ENCODE measurements at regions not wholly inside any gene's neighbourhood (a gene's known extent, or its start where the extent isn't known, plus 50 kb on each side); places are given as distances from the start of the nearest gene placed in this dataset.

DNA sequence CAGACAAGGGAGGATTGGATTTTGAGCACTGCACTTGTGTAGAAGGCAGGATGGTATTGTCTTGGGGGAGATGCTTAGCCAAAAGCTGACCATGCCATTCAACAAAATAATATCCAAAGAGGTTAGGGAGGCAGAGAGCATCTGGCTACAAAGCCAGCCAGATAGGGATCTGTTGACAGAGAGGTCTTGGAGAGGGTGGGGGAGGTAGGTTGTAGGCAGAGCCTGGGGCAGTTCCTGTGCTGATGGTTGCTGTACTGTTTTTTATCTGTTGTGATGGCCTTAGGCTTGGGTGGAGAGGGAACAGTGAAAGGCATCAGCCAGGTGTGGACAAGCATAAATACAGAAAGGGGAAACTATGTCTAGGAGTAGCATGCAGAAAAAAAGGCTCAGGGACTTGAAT lies 100.9 kb downstream of the AQP4 start:
- TF ChIP-seq, protein P1, sequence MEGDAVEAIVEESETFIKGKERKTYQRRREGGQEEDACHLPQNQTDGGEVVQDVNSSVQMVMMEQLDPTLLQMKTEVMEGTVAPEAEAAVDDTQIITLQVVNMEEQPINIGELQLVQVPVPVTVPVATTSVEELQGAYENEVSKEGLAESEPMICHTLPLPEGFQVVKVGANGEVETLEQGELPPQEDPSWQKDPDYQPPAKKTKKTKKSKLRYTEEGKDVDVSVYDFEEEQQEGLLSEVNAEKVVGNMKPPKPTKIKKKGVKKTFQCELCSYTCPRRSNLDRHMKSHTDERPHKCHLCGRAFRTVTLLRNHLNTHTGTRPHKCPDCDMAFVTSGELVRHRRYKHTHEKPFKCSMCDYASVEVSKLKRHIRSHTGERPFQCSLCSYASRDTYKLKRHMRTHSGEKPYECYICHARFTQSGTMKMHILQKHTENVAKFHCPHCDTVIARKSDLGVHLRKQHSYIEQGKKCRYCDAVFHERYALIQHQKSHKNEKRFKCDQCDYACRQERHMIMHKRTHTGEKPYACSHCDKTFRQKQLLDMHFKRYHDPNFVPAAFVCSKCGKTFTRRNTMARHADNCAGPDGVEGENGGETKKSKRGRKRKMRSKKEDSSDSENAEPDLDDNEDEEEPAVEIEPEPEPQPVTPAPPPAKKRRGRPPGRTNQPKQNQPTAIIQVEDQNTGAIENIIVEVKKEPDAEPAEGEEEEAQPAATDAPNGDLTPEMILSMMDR (IDR thresholded peaks at IDR 0.05; ENCODE audit: low read depth, low read length) = no peak
- H3K4me3 ChIP-seq (ENCODE audit: low read depth, low read length) = no peak overlapping the region
- in situ Hi-C loops (cut with HindIII; ENCODE audit: low sequenced_read_pairs) = no loop called here
- no peak for DNase-seq (ENCODE audit: low read depth, low spot score)

DNA sequence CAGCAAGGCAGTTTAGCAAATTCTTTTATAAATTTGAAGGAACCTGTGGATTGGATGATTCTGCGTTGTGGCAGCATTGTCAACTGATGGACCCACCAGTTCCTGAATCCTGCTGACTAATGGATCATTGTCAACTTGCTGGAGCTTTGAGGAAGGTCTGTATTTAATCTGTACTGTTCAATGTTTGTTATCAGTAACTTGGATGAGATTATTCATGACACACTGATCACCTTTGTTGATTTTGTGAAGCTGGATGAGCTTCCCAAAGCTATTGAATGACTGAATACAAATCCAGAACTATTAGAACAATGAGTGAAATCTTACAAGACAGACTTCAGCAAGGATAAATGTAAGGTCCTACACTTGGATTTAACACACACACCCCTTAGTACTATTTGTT lies 101.3 kb downstream of the AQP4 start:
- DNase-seq (ENCODE audit: low read depth, low spot score) = no peak
- no peak overlapping the region for H3K4me3 ChIP-seq (ENCODE audit: low read depth, low read length)
- in situ Hi-C loops (cut with HindIII; ENCODE audit: low sequenced_read_pairs) = no loop called here
- TF ChIP-seq, protein P1 (IDR thresholded peaks at IDR 0.05; ENCODE audit: low read depth, low read length) = no peak

DNA sequence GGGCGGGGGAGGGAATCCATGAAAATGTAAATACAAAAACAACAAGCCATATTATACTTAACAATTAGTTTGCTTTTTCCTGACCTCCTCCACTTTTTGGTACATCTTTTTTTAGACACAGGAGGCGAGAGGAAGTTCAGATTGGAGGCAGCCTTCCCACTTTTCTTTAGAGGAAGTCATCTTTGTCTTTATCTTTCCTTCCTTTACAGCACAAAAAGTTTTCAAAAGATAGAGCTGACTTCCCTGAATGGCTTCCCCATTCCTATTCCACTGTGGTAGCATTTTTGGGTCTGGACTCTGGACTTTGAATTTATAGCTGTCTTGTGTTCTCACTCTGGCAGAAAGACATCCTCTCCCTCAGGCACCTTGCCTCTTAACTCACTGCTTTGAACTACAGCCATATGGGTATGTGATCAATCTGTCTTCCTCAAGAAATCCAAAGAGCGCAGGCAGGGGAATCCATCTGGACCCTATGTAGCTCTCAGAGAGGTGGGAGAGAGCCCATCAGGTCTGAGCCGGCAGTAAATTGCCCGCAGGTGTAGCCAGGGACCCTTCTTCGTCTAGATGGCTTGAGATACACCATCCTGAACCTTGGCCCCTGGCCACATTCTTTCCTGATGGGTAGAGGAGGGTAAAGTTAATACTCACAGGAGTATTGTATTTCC lies 101.9 kb downstream of the AQP4 start:
- in situ Hi-C loops (cut with HindIII; ENCODE audit: low sequenced_read_pairs) = no loop called here
- no peak overlapping the region for H3K4me3 ChIP-seq (ENCODE audit: low read depth, low read length)
- TF ChIP-seq, protein P1 (IDR thresholded peaks at IDR 0.05; ENCODE audit: low read depth, low read length) = no peak
- no peak for DNase-seq (ENCODE audit: low read depth, low spot score)

DNA sequence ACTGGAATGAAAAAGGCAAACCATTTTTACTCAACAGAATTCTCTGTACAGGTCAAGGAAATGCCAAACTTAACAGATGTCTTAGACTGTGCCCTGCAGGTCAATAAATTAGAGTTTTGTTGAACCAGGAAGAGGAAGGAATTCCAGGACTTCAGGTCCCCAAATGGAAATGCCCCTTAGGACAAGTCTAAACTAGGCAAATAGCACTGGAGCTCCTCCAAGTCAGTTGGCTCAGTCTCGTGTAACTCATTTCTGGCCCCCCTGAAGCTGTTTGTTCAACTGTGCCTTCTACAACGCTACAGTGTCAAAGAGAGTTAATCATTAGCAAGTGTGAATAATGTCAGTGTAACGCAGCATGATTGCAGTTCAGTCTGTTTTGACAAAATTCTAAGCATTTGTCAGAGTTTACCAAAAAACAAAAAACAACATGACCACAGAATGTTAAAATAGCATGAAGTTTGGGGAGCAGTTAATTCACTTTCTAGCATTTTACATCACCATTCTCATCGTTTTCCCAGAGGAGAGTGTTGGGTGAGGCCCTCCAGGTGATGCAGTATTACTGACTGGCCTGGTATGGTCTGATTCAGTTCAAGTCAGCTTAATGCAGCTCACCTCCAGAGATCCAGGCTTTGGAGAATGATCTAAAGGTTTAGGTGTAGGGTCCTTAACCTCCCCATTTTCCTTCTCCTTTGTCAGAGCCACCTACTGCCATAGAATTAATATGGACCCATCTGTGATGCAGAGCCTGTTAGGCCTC lies 108.1 kb downstream of the AQP4 start:
- no peak for DNase-seq (ENCODE audit: low read depth, low spot score)
- no peak overlapping the region for H3K4me3 ChIP-seq (ENCODE audit: low read depth, low read length)
- TF ChIP-seq, protein P1 (IDR thresholded peaks at IDR 0.05; ENCODE audit: low read depth, low read length) = no peak
- in situ Hi-C loops (cut with HindIII; ENCODE audit: low sequenced_read_pairs) = no loop called here

DNA sequence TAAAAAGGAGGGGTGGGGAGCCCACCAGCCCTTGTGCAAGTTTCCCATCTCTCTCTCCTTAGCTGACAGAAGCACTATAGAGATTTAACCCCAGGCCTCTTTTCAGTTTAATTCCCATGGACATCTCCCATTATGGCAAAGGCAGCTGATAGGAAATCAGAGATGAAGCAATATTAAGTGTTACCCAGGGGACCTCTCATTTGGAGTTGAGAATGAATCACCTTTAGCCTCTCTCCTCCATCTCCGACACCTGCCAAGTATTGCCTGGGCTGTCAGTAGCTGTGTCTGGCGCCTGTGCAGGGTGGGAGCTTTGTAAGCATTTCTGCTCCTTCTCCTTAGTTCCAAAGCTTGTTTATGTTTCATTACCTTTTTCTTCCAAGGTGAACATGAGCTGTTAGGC lies 109.0 kb downstream of the AQP4 start:
- TF ChIP-seq, protein P1 (IDR thresholded peaks at IDR 0.05; ENCODE audit: low read depth, low read length) = no peak
- DNase-seq (ENCODE audit: low read depth, low spot score) = no peak
- in situ Hi-C loops (cut with HindIII; ENCODE audit: low sequenced_read_pairs) = no loop called here
- no peak overlapping the region for H3K4me3 ChIP-seq (ENCODE audit: low read depth, low read length)

DNA sequence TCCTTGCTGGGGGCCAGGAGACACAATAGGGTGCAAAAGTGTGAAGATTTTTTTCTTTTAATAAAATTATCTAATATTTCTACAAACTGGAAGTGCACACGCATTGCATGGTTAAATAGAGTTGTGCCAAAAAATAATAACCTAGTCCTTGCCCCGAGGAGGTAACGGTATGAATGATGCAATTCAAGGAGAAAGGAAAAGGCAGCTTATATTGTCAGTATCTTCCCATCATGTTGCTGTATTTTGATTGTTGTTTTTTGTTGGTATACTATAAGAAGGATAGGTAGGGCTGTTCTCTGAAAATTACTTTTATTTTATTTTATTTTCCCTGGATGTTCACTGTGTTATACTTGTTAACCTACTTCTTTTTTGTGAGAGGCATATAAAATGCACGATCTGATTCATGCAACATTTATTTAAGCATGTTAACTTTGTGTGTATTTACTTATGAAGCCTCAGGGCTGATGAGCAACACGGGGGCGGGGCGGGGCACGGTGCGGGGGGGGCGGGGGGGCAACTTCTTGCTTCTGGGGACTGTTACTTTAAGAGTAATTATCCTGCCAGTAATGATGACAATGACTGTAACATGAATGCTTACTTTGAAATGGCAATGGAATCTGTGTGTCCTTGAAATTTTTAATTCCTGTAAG lies 118.6 kb downstream of the AQP4 start:
- DNase-seq (ENCODE audit: low read depth, low spot score) = peak; percentile 17
- TF ChIP-seq, protein P1 (IDR thresholded peaks at IDR 0.05; ENCODE audit: low read depth, low read length) = no peak
- H3K4me3 ChIP-seq (ENCODE audit: low read depth, low read length) = no peak overlapping the region
- in situ Hi-C loops (cut with HindIII; ENCODE audit: low sequenced_read_pairs) = no loop called here
